GM06990 (cell line): ENCODE measurements at regions not wholly inside any gene's neighbourhood (a gene's known extent, or its start where the extent isn't known, plus 50 kb on each side); places are given as distances from the start of the nearest gene placed in this dataset.
"Not testable (repeated sequence)": the region's sequence is repeated elsewhere in the genome, so short reads cannot be mapped to it uniquely, and the experiment has no call there.

Experiments used
- DNase-seq: peaks from one replicate; pipeline ENCODE4 v3.0.0-alpha.2; 2011; ENCODE audit not compliant: insufficient read length; ENCODE audit errors: extremely low read depth
- H3K27me3 ChIP-seq: replicated peaks from 2 replicates; pipeline ENCODE4 v1.6.0; 2011; ENCODE audit warnings: low read length; ENCODE audit not compliant: control insufficient read depth, insufficient read depth
- H3K36me3 ChIP-seq: 2 replicates; pipeline ENCODE4 v1.5.1; 2011; ENCODE audit warnings: low read length; ENCODE audit not compliant: control insufficient read depth, insufficient read depth
- H3K4me3 ChIP-seq: replicated peaks from 2 replicates; pipeline ENCODE4 v1.5.1; 2011; ENCODE audit warnings: low read depth, mild to moderate bottlenecking, control low read depth, low read length
- CTCF ChIP-seq: IDR thresholded peaks from 2 replicates; pipeline ENCODE4 v1.5.1; 2011; ENCODE audit warnings: low read length, control low read depth, mild to moderate bottlenecking, inconsistent platforms; ENCODE audit not compliant: insufficient read depth, poor library complexity, severe bottlenecking

DNA sequence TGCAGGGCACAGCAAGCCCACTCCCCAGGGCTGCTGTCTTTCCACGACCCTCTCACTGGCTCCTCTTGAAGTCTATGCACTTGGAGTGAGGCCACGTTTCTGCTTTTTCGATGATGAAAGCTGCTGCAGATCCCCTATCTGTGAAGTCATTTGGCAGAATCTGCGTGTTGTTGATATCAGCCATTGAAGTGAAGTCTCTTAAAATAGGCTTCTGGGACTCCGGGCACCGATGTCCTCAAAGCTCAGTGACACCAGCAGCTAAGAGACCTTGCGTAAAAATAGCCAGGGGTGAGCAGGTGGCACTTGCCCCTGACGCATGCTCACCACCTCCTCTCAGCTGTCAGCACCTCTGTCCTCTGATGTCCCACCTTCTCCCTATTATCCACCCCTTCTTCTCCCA lies 89.4 kb upstream of the FHL2 start:
- no peak for DNase-seq
- Histone ChIP-seq H3K4me3 (no peak overlapping the region), H3K27me3 (no peaks in the 10 kb centered on the region; the same call in 1 of the 2 replicates), H3K36me3 (no peaks in the 10 kb centered on the region)
- TF ChIP-seq CTCF = no peak

GRCh38 chr2:105487142-105488069 lies 88.6 kb upstream of the FHL2 start:
- TF ChIP-seq CTCF = no peak
- DNase-seq = no peak

DNA sequence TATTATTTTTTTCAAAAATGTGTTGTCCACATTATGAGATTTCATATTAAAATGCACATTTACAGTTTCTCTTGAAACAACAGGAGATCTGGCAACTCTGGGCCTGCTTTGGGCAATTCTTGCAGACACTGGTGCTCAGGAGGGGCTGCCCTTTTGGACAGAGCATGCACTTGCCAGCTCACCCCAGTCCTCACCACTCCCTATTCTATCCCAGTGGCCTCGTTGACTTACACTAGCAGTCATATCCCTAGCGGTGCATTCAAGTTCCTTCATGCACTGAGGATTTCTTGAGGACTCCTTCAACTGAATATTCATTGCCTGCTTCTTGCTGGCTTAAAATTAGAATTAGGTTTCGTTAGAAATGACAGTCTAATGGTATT lies 87.9 kb upstream of the FHL2 start:
- no peak for DNase-seq
- H3K36me3 ChIP-seq = no peaks in the 10 kb centered on the region
- H3K27me3 ChIP-seq = no peaks in the 10 kb centered on the region; the same call in 1 of the 2 replicates
- H3K4me3 ChIP-seq = no peak overlapping the region
- no peak for TF ChIP-seq CTCF

More at GRCh38 chr2:105487142-105488069, 88.6 kb upstream of the FHL2 start:
- Histone ChIP-seq H3K27me3 (no peaks in the 10 kb centered on the region; the same call in 1 of the 2 replicates), H3K4me3 (no peak overlapping the region), H3K36me3 (no peaks in the 10 kb centered on the region)

DNA sequence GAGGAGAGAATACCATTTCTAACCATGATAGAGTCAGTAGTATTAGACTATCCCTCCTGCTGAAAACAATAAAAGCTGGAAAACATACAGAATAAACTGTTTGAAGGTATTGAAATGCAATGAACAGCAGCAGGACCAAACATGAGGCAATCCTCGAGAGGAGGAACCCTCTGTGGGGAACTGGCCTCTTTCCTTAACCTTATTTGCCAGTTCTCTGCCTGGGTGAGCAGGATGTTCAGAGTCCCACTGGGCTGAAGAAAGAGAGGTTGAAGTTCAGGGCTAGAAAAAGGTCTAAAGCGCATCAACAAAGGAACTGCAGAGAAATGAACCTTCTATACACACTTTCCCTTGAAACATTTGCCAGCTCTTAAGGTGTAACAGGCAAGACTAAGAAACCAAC lies 79.8 kb upstream of the FHL2 start:
- DNase-seq = no peak
- Histone ChIP-seq H3K4me3 (no peak overlapping the region), H3K36me3 (no peaks in the 10 kb centered on the region), H3K27me3 (peaks cover 1% of the 10 kb centered on the region)
- TF ChIP-seq CTCF = no peak

- not testable (repeated sequence) for DNase-seq, H3K4me3 ChIP-seq, H3K36me3 ChIP-seq, H3K27me3 ChIP-seq
These were observed 78.3 kb upstream of the FHL2 start for GRCh38 chr2:105477050-105477620.

- Histone ChIP-seq H3K36me3 (no peaks in the 10 kb centered on the region), H3K4me3 (no peak overlapping the region), H3K27me3 (peaks cover 1% of the 10 kb centered on the region)
- DNase-seq = no peak
- no peak for TF ChIP-seq CTCF
These were observed 74.2 kb upstream of the FHL2 start for GRCh38 chr2:105473011-105473410.
